A673 (cell line): ENCODE measurements at regions not wholly inside any gene's neighbourhood (a gene's known extent, or its start where the extent isn't known, plus 50 kb on each side); places are given as distances from the start of the nearest gene placed in this dataset.

Source experiments
- CTCF ChIP-seq: fragments of 300-800, 200-600 bp; sonication (generic); conservative IDR thresholded peaks from 2 replicates; pipeline ENCODE4 v1.5.1; 2017; ENCODE audit warnings: low read depth, mild to moderate bottlenecking, antibody characterized with exemption, low read length, moderate library complexity, mixed read lengths
- EZH2 ChIP-seq: fragments of 200-600 bp; sonication (generic); IDR thresholded peaks from 2 replicates; pipeline ENCODE4 v1.6.1; 2017; ENCODE audit warnings: borderline replicate concordance, low read depth, mild to moderate bottlenecking, mixed read lengths, antibody characterized with exemption, low read length; ENCODE audit not compliant: poor library complexity, severe bottlenecking

GRCh38 chr15:81807186-81807585 is 238.6 kb downstream of the MEX3B start:
- no peak for TF ChIP-seq CTCF
- TF ChIP-seq EZH2: no peak
